GM12878 (cell line): ENCODE measurements at regions not wholly inside any gene's neighbourhood (a gene's known extent, or its start where the extent isn't known, plus 50 kb on each side); places are given as distances from the start of the nearest gene placed in this dataset.

Experiments used
- ATF3 ChIP-seq: IDR thresholded peaks from 2 replicates; pipeline ENCODE4 v1.6.1; 2011; ENCODE audit warnings: low read depth, mild to moderate bottlenecking, low read length, moderate library complexity, borderline replicate concordance; ENCODE audit errors: extremely low read depth
- BACH1 ChIP-seq: fragments of 450-650 bp; IDR thresholded peaks from 2 replicates; pipeline ENCODE4 v1.6.1; 2017; ENCODE audit warnings: mild to moderate bottlenecking, borderline replicate concordance
- DPF2 ChIP-seq: fragments of 450-650 bp; IDR thresholded peaks from 2 replicates; pipeline ENCODE4 v1.6.1; 2017; ENCODE audit warnings: mild to moderate bottlenecking
- MYB ChIP-seq: fragments of 150-350 bp; IDR thresholded peaks from 2 replicates; pipeline ENCODE4 v1.6.1; 2014; ENCODE audit warnings: mild to moderate bottlenecking, low read depth, low read length, borderline replicate concordance
- NKRF ChIP-seq: fragments of 450-650 bp; conservative IDR thresholded peaks from 2 replicates; pipeline ENCODE4 v1.6.1; 2017; ENCODE audit warnings: mild to moderate bottlenecking, moderate library complexity
- PML ChIP-seq: IDR thresholded peaks from 2 replicates; pipeline ENCODE4 v1.6.1; 2012; ENCODE audit warnings: low read length, inconsistent platforms
- REST ChIP-seq: IDR thresholded peaks from 2 replicates; pipeline ENCODE4 v1.6.1; 2012; ENCODE audit warnings: mild to moderate bottlenecking, low read depth, low read length
- ZNF592 ChIP-seq: fragments of 450-650 bp; IDR thresholded peaks from 2 replicates; pipeline ENCODE4 v1.6.1; 2017; ENCODE audit warnings: mild to moderate bottlenecking, moderate library complexity
- TF ChIP-seq, protein P1 (sequence below): fragments of 450-650 bp; IDR thresholded peaks from 2 replicates; pipeline ENCODE4 v1.6.1; 2018; ENCODE audit warnings: borderline replicate concordance, mild to moderate bottlenecking; ENCODE audit not compliant: partially characterized antibody

- no peak for TF ChIP-seq ZNF592
- TF ChIP-seq BACH1, result no peak
- TF ChIP-seq ATF3, result no peak
- no peak for TF ChIP-seq DPF2
- no peak for TF ChIP-seq MYB
- TF ChIP-seq NKRF, result no peak
- TF ChIP-seq REST, result no peak
- TF ChIP-seq PML, result no peak
- TF ChIP-seq, protein P1, sequence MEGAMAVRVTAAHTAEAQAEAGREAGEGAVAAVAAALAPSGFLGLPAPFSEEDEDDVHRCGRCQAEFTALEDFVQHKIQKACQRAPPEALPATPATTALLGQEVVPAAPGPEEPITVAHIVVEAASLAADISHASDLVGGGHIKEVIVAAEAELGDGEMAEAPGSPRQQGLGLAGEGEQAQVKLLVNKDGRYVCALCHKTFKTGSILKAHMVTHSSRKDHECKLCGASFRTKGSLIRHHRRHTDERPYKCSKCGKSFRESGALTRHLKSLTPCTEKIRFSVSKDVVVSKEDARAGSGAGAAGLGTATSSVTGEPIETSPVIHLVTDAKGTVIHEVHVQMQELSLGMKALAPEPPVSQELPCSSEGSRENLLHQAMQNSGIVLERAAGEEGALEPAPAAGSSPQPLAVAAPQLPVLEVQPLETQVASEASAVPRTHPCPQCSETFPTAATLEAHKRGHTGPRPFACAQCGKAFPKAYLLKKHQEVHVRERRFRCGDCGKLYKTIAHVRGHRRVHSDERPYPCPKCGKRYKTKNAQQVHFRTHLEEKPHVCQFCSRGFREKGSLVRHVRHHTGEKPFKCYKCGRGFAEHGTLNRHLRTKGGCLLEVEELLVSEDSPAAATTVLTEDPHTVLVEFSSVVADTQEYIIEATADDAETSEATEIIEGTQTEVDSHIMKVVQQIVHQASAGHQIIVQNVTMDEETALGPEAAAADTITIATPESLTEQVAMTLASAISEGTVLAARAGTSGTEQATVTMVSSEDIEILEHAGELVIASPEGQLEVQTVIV, result no peak
Measured at GRCh38 chr2:16515696-16516095, 149.9 kb downstream of the CYRIA start (continued).
